Nephron progenitor cell (in vitro differentiated cells): ENCODE measurements at regions not wholly inside any gene's neighbourhood (a gene's known extent, or its start where the extent isn't known, plus 50 kb on each side); places are given as distances from the start of the nearest gene placed in this dataset.

ENCODE experiments used
- DNase-seq: peaks from one replicate; pipeline ENCODE4 v3.0.0; 2021
- H3K27ac Mint-ChIP-seq: 2 replicates; pipeline ENCODE4 v1.8.0; 2021; ENCODE audit warnings: mild to moderate bottlenecking, moderate library complexity, mixed read lengths
- H3K27me3 Mint-ChIP-seq: 2 replicates; pipeline ENCODE4 v1.8.0; 2021; ENCODE audit warnings: mild to moderate bottlenecking, low read depth, mixed read lengths; ENCODE audit not compliant: poor library complexity
- H3K36me3 Mint-ChIP-seq: 2 replicates; pipeline ENCODE4 v1.8.0; 2021; ENCODE audit warnings: low read depth, mixed read lengths
- H3K4me1 Mint-ChIP-seq: 2 replicates; pipeline ENCODE4 v1.8.0; 2021; ENCODE audit warnings: mixed read lengths
- H3K4me3 Mint-ChIP-seq: 2 replicates; pipeline ENCODE4 v1.8.0; 2021; ENCODE audit warnings: mild to moderate bottlenecking, moderate library complexity, mixed read lengths
- H3K9me3 Mint-ChIP-seq: 2 replicates; pipeline ENCODE4 v1.8.0; 2021; ENCODE audit warnings: mild to moderate bottlenecking, moderate library complexity, mixed read lengths
- TF ChIP-seq, protein P1 (sequence below): fragments of 200-600 bp; sonication (generic); IDR thresholded peaks from 2 replicates; pipeline ENCODE4 v1.5.0; 2021; ENCODE audit warnings: antibody characterized with exemption

DNA sequence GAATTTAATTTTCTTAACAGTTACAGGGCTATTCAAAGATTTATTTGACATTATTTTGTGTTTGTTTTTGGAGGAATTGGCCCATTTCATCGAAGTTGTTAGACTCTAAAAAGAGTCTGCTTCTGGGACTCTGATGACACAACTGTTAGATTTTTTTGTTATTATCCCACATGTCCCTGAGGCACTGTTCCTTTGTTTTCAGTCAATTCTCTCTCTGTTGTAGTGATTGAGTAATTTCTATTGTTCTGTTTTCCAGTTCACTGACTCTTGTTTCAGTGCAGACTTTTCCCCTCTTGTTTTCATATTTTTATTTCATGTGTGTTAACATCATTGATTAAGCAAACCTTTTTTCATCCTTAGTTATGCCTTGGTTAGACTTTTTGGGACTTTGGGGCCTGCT, 325.0 kb downstream of the ZNF326 start:
- Mint-ChIP-seq H3K4me1 (no peaks in the 10 kb centered on the region), H3K4me3 (no peak overlapping the region), H3K27me3 (peaks cover 2% of the 10 kb centered on the region), H3K9me3 (no peaks in the 10 kb centered on the region), H3K36me3 (no peaks in the 10 kb centered on the region), H3K27ac (no peak overlapping the region)
- TF ChIP-seq, protein P1, sequence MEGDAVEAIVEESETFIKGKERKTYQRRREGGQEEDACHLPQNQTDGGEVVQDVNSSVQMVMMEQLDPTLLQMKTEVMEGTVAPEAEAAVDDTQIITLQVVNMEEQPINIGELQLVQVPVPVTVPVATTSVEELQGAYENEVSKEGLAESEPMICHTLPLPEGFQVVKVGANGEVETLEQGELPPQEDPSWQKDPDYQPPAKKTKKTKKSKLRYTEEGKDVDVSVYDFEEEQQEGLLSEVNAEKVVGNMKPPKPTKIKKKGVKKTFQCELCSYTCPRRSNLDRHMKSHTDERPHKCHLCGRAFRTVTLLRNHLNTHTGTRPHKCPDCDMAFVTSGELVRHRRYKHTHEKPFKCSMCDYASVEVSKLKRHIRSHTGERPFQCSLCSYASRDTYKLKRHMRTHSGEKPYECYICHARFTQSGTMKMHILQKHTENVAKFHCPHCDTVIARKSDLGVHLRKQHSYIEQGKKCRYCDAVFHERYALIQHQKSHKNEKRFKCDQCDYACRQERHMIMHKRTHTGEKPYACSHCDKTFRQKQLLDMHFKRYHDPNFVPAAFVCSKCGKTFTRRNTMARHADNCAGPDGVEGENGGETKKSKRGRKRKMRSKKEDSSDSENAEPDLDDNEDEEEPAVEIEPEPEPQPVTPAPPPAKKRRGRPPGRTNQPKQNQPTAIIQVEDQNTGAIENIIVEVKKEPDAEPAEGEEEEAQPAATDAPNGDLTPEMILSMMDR: no peak
- no peak for DNase-seq

DNA sequence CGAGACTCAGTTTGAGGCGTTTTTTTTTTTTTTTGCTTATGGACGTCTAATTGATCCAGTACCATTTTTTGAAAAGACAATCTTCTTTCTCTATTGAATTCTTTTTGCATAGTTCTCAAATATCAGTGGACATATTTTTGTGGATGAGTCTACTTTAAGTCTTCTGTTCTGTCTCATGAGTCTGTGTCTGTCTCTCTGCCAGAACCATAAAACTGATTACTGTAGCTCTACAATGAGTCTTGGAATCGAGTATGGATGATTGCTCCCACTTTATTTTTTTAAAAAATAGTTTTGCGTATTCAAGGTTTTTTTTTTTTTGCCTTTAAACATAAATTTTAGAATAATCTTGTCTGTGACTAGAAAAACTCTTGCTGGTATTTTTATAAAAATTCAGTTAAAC, 323.5 kb downstream of the ZNF326 start:
- H3K4me3 Mint-ChIP-seq: no peak overlapping the region
- no peak for DNase-seq

DNA sequence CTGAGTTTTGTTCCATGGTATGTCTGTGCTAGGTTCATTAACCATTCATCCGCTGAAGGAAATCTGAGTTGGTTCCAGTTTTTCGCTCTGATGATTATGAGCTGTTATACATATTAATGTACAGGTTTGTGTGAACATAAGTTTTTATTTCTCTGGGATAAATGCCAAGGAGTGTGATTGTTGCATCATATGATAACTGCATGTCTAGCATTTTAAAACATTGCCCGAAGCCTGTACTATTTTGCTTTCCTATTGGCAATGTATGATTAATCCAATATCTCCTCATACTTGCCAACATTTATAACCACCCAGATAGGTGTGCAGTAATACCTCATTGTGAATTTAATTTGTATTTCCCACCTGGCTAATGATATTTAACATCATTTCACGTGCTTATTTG, 322.7 kb downstream of the ZNF326 start:
- H3K27ac Mint-ChIP-seq: no peak overlapping the region
- H3K4me1 Mint-ChIP-seq: no peaks in the 10 kb centered on the region

More for the DNA sequence above, 323.5 kb downstream of the ZNF326 start:
- Mint-ChIP-seq H3K36me3 (no peaks in the 10 kb centered on the region), H3K27me3 (peaks cover 2% of the 10 kb centered on the region), H3K9me3 (no peaks in the 10 kb centered on the region), H3K27ac (no peak overlapping the region), H3K4me1 (no peaks in the 10 kb centered on the region)
- TF ChIP-seq, protein P1: no peak

DNA sequence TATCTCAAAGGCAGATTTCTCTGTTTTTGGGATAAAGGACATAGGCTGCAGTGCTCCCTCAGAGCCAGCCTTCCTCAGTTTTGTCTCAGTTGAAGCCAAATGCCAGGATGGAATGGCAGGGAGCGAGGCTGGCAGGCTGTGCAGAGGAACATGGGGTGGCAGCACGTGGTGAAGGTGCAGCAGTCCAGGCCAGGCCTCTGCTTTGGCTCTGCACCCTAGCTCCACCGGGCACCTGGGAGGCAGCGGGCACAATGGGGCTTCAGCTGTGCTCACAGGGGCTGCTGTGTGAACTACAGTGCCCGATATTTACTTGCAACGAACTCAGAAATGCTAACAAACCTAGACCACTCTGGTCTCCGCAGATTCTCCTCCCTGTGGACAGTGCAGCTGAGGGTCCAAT, 319.6 kb downstream of the ZNF326 start:
- H3K36me3 Mint-ChIP-seq: no peaks in the 10 kb centered on the region
- H3K4me3 Mint-ChIP-seq: no peak overlapping the region
- peaks cover 4% of the 10 kb centered on the region for H3K27me3 Mint-ChIP-seq
- no peaks in the 10 kb centered on the region for H3K9me3 Mint-ChIP-seq
- DNase-seq: no peak
- no peak overlapping the region for H3K27ac Mint-ChIP-seq
- TF ChIP-seq, protein P1: no peak
- H3K4me1 Mint-ChIP-seq: no peaks in the 10 kb centered on the region

More for the DNA sequence above, 322.7 kb downstream of the ZNF326 start:
- no peak for DNase-seq
- Mint-ChIP-seq H3K4me3 (no peak overlapping the region), H3K36me3 (no peaks in the 10 kb centered on the region), H3K27me3 (peaks cover 2% of the 10 kb centered on the region), H3K9me3 (no peaks in the 10 kb centered on the region)
- TF ChIP-seq, protein P1: no peak

DNA sequence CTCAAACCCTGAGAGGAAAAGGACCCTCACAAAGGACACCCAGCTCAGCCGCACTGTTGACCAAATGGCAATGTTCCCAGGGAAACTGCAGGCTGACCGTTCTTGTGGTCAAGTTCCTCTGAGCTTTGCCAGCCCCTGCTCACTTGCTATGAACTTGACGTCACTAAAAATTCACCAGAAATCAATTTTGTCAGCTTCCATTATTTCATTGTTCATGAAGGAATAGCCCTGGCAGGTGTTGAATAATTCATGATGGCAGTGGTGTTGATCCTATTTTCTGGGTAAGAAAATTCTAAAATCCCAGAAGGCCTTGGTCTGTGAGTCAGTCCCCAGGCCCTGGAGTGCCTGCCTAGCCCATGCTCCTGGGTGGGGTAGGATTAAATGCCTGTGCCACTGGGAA, 318.9 kb downstream of the ZNF326 start:
- DNase-seq: no peak

DNA sequence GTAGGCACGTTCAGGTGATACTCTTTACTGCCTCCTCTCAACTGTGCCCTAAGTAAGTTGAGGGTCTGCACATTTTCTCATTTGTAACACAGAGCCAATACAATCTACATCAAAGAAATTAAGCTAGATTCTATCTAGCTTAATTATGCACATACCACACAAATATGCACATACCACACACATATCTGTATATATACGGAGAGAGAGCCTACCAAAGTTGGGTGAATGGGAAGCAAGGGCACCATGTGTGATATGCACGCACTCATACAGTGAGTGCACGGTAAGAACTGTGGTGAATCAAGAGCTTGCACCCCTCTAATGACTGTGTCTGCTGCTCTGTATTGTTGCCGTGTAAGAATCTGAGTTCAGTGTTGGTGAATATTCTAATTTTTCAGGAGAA, 314.9 kb downstream of the ZNF326 start:
- Mint-ChIP-seq H3K36me3 (no peaks in the 10 kb centered on the region), H3K27me3 (peaks cover 4% of the 10 kb centered on the region), H3K9me3 (peaks cover 7% of the 10 kb centered on the region), H3K4me1 (peaks cover 3% of the 10 kb centered on the region), H3K27ac (no peak overlapping the region), H3K4me3 (no peak overlapping the region)
- no peak for DNase-seq
- TF ChIP-seq, protein P1: no peak

More for the DNA sequence above, 318.9 kb downstream of the ZNF326 start:
- Mint-ChIP-seq H3K4me3 (no peak overlapping the region), H3K36me3 (no peaks in the 10 kb centered on the region), H3K27ac (no peak overlapping the region), H3K27me3 (peaks cover 4% of the 10 kb centered on the region), H3K4me1 (no peaks in the 10 kb centered on the region), H3K9me3 (no peaks in the 10 kb centered on the region)
- TF ChIP-seq, protein P1: no peak
